ENCODE measurements at regions not wholly inside any gene's neighbourhood (a gene's known extent, or its start where the extent isn't known, plus 50 kb on each side); places are given as distances from the start of the nearest gene placed in this dataset.

DNA sequence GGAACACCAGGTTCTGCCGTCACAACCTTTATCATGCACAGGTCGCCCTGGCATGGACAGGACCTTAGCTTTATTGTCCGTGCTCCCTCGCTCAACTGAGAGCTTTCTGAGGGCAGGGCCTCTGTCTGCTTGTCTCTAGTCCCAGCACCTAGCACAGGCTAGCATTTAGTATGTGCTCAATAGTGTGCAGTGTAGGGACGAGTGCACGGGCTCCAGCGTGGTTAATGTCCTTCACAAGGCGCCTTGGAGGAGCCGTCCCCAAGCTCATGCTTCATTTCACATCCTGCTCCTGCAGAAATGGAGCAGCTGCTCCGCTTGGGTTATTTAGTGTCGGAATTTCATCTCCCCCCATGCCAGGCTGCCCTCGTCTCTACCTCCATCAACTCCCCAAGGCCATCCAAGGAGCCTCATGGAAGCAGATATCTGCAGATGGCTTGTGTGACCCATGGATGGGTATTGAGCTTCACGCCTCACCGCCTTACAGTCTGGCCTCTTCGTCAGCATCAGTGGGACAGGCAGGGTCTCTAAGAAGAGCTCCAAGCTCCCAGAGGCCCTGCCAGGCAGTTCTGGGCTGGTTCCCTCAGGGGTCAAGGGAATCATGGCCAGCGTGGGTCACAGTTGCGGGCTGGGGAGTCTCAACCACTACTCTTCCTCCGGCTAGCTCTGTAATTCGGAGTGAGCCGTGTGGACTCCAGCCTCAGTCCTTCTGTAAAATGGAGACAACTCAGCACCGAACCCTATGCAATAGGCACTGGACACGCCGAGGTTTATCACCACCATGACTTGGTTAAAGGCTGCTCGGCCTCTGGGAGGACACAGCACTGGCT, 60.8 kb upstream of the APCDD1L start:
- Histone ChIP-seq H3K9me3 (ENCODE audit: low read length) (no peaks in the 10 kb centered on the region), H3K4me3 (ENCODE audit: low read depth, low read length, poor library complexity, severe bottlenecking) (no peak overlapping the region), H3K9me2 (ENCODE audit: insufficient read depth, low read length) (no peaks in the 10 kb centered on the region), H3K4me1 (ENCODE audit: insufficient read depth, low read length, poor library complexity, severe bottlenecking) (no peaks in the 10 kb centered on the region), H4K20me1 (ENCODE audit: insufficient read depth, low read length) (no peaks in the 10 kb centered on the region), H3K36me3 (ENCODE audit: insufficient read depth, low read length) (no peaks in the 10 kb centered on the region), H3K4me2 (ENCODE audit: low read length) (no peak overlapping the region), H3K79me2 (ENCODE audit: insufficient read depth, low read depth, low read length) (no peaks in the 10 kb centered on the region), H3K27ac (ENCODE audit: low read depth, low read length, poor library complexity, severe bottlenecking) (no peak overlapping the region), H2AFZ (ENCODE audit: low read length) (no peak overlapping the region)
- TF ChIP-seq EZH2phosphoT487 (IDR thresholded peaks at IDR 0.05; ENCODE audit: borderline replicate concordance, low read depth, low read length) = no peak
- TF ChIP-seq, protein P1, sequence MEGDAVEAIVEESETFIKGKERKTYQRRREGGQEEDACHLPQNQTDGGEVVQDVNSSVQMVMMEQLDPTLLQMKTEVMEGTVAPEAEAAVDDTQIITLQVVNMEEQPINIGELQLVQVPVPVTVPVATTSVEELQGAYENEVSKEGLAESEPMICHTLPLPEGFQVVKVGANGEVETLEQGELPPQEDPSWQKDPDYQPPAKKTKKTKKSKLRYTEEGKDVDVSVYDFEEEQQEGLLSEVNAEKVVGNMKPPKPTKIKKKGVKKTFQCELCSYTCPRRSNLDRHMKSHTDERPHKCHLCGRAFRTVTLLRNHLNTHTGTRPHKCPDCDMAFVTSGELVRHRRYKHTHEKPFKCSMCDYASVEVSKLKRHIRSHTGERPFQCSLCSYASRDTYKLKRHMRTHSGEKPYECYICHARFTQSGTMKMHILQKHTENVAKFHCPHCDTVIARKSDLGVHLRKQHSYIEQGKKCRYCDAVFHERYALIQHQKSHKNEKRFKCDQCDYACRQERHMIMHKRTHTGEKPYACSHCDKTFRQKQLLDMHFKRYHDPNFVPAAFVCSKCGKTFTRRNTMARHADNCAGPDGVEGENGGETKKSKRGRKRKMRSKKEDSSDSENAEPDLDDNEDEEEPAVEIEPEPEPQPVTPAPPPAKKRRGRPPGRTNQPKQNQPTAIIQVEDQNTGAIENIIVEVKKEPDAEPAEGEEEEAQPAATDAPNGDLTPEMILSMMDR (conservative IDR thresholded peaks at IDR 0.05; ENCODE audit: low read length) = no peak
- intact Hi-C loops (cut with micrococcal nuclease; ENCODE audit: unreplicated experiment) = no loop called here
- DNase-seq (ENCODE audit: low spot score) = no peak
- ChIA-PET CTCF (ENCODE audit: unreplicated experiment) (no interaction called here), POLR2A (no interaction called here)
- BruUV-seq (replicated peaks) = no TSS peak

DNA sequence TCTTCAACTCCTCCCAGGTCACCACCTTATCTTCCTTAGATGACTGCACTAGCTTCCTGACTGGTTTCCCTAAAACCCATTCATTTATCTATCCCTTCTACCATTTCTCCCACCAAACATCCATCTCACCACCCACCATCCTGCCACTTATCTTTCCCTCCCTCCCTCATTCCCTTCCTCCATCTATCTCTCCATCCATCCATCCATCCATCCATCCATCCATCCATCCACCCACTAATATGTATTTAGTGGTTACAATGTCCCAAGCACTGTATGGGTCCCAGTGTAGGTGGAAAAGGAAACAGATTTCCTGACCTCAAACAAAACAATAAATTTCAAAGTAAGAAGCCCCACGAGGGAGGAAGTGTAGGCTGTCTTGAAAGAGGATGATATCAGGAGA, 59.3 kb upstream of the APCDD1L start:
- Histone ChIP-seq H3K4me2 (ENCODE audit: low read length) (no peak overlapping the region), H3K36me3 (ENCODE audit: insufficient read depth, low read length) (no peaks in the 10 kb centered on the region), H3K4me1 (ENCODE audit: insufficient read depth, low read length, poor library complexity, severe bottlenecking) (no peaks in the 10 kb centered on the region), H3K27ac (ENCODE audit: low read depth, low read length, poor library complexity, severe bottlenecking) (no peak overlapping the region), H2AFZ (ENCODE audit: low read length) (no peak overlapping the region), H3K79me2 (ENCODE audit: insufficient read depth, low read depth, low read length) (no peaks in the 10 kb centered on the region), H3K4me3 (ENCODE audit: low read depth, low read length, poor library complexity, severe bottlenecking) (no peak overlapping the region), H3K9me2 (ENCODE audit: insufficient read depth, low read length) (no peaks in the 10 kb centered on the region), H4K20me1 (ENCODE audit: insufficient read depth, low read length) (no peaks in the 10 kb centered on the region), H3K9me3 (ENCODE audit: low read length) (no peaks in the 10 kb centered on the region)
- TF ChIP-seq EZH2phosphoT487 (IDR thresholded peaks at IDR 0.05; ENCODE audit: borderline replicate concordance, low read depth, low read length) = no peak
- TF ChIP-seq, protein P1 (conservative IDR thresholded peaks at IDR 0.05; ENCODE audit: low read length) = no peak
- ChIA-PET CTCF (ENCODE audit: unreplicated experiment) (no interaction called here), POLR2A (interaction anchor here (0.5 kb wide), 1 partner anchor 503 kb away, joined by 4 read pairs; no protein-coding TSS in a partner anchor)
- no TSS peak for BruUV-seq (replicated peaks)
- intact Hi-C loops (cut with micrococcal nuclease; ENCODE audit: unreplicated experiment) = no loop called here
- DNase-seq (ENCODE audit: low spot score) = no peak

DNA sequence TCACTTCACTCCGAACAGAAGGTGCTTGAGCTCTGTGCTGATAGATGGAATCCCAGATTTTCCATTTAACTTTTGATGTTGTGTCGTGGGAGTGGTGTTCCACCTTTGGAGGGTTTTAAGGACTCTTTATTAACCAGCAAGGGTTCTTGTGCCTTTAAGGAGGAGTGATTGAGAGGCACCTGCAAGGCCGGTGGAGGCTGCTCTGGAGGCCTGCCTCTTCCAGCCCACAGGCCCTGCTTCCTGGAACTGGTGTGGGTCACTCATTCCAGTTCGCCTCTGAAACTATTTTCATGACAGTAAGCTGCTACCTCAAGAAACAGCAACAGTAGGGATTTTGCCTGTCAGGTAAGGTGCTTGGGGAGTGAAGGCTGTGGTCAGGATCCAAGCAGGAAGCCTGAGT, 58.8 kb upstream of the APCDD1L start:
- no peak overlapping the region for H3K4me3 ChIP-seq (ENCODE audit: low read depth, low read length, poor library complexity, severe bottlenecking)
- H3K79me2 ChIP-seq (ENCODE audit: insufficient read depth, low read depth, low read length) = no peaks in the 10 kb centered on the region
- H4K20me1 ChIP-seq (ENCODE audit: insufficient read depth, low read length) = no peaks in the 10 kb centered on the region
- no peak overlapping the region for H3K27ac ChIP-seq (ENCODE audit: low read depth, low read length, poor library complexity, severe bottlenecking)
- no TSS peak for BruUV-seq (replicated peaks)
- no peak overlapping the region for H3K4me2 ChIP-seq (ENCODE audit: low read length)
- H2AFZ ChIP-seq (ENCODE audit: low read length) = no peak overlapping the region
- H3K4me1 ChIP-seq (ENCODE audit: insufficient read depth, low read length, poor library complexity, severe bottlenecking) = no peaks in the 10 kb centered on the region
- H3K36me3 ChIP-seq (ENCODE audit: insufficient read depth, low read length) = no peaks in the 10 kb centered on the region
- CTCF ChIA-PET (ENCODE audit: unreplicated experiment) = no interaction called here
- POLR2A ChIA-PET = interaction anchor here (0.5 kb wide), 1 partner anchor 503 kb away, joined by 4 read pairs; no protein-coding TSS in a partner anchor
- no peaks in the 10 kb centered on the region for H3K9me2 ChIP-seq (ENCODE audit: insufficient read depth, low read length)
- intact Hi-C loops (cut with micrococcal nuclease; ENCODE audit: unreplicated experiment) = no loop called here
- TF ChIP-seq, protein P1 (conservative IDR thresholded peaks at IDR 0.05; ENCODE audit: low read length) = no peak
- TF ChIP-seq EZH2phosphoT487 (IDR thresholded peaks at IDR 0.05; ENCODE audit: borderline replicate concordance, low read depth, low read length) = no peak
- no peaks in the 10 kb centered on the region for H3K9me3 ChIP-seq (ENCODE audit: low read length)
- no peak for DNase-seq (ENCODE audit: low spot score)
